MCF 10A (cell line): ENCODE measurements at regions not wholly inside any gene's neighbourhood (a gene's known extent, or its start where the extent isn't known, plus 50 kb on each side); places are given as distances from the start of the nearest gene placed in this dataset.

ENCODE experiments used
- BruUV-seq: library from RNA; stranded (reverse); fragments of 400-500 nt; replicated peaks from 2 replicates; lab custom pipeline; 2021; lab: Mats Ljungman, UMichigan
- CTCF ChIA-PET: fragments of 300-600 bp; sonication (Branson Sonifier 250); formaldehyde crosslinking; extraction: SDS; loops from one replicate; lab custom pipeline; 2021; ENCODE audit warnings: antibody characterized with exemption, inconsistent platforms; lab: Yijun Ruan, JAX
- POLR2A ChIA-PET: fragments of 300-600, 350-650 bp; sonication (Branson Sonifier 250); formaldehyde crosslinking; extraction: SDS; loops from one replicate; lab custom pipeline; 2020; ENCODE audit warnings: antibody characterized with exemption, inconsistent platforms; lab: Yijun Ruan, JAX
- DNase-seq: peaks from one replicate; pipeline ENCODE4 v3.0.0-alpha.2; 2018; ENCODE audit not compliant: unreplicated experiment
- H3K27ac Mint-ChIP-seq: one replicate; pipeline ENCODE4 v1.8.0; 2022; ENCODE audit warnings: mild to moderate bottlenecking, low read depth, mixed read lengths; ENCODE audit not compliant: unreplicated experiment
- H3K27me3 Mint-ChIP-seq: one replicate; pipeline ENCODE4 v1.8.0; 2022; ENCODE audit warnings: mixed read lengths; ENCODE audit not compliant: insufficient read depth, unreplicated experiment
- H3K36me3 Mint-ChIP-seq: one replicate; pipeline ENCODE4 v1.8.0; 2022; ENCODE audit warnings: mild to moderate bottlenecking, moderate library complexity, mixed read lengths; ENCODE audit not compliant: insufficient read depth, unreplicated experiment
- H3K4me1 Mint-ChIP-seq: one replicate; pipeline ENCODE4 v1.8.0; 2022; ENCODE audit warnings: mixed read lengths; ENCODE audit not compliant: insufficient read depth, unreplicated experiment
- H3K4me3 Mint-ChIP-seq: one replicate; pipeline ENCODE4 v1.8.0; 2022; ENCODE audit warnings: mild to moderate bottlenecking, moderate library complexity, mixed read lengths; ENCODE audit not compliant: unreplicated experiment
- H3K9me3 Mint-ChIP-seq: one replicate; pipeline ENCODE4 v1.8.0; 2022; ENCODE audit warnings: mixed read lengths; ENCODE audit not compliant: unreplicated experiment
- intact Hi-C: fragments of 100-400 bp; cut with micrococcal nuclease; formaldehyde crosslinking; loops from 2 replicates; pipeline ENCODE4 v1.14.1; 2022
- TF ChIP-seq, protein P1 (sequence below): fragments of 200-600 bp; IDR thresholded peaks from one replicate; pipeline ENCODE4 v1.8.0; 2022; ENCODE audit warnings: antibody characterized with exemption, mild to moderate bottlenecking; ENCODE audit not compliant: unreplicated experiment

DNA sequence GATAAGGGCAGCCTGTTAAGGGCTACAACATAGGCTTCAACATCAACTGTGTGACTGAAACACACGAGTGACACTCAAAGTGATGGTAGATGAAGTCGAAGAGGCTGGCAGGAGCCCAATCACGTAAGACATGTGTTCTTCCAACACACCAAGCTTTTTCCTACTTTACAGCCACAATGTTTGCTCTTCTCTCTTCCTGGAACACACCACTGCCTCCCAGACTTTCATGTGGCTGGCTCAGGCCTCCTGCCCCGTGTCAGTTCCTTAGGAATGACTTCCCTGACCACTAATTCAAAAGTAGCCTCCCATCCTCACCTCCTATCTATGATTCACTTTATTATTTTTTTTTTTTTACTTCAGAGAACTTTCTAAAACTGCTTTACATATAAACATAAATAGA, 209.2 kb downstream of the GPAM start:
- CTCF ChIA-PET, result interaction anchor here (0.6 to 1.0 kb wide), 2 partner anchors 11 to 142 kb away, joined by 3 read pairs; no protein-coding TSS in a partner anchor
- POLR2A ChIA-PET, result interaction anchor here (1.0 kb wide), 1 partner anchor 11 kb away, joined by 3 read pairs; no protein-coding TSS in a partner anchor
- intact Hi-C loops, result no loop called here
- BruUV-seq, result no TSS peak
- Mint-ChIP-seq H3K4me1 (peaks cover 22% of the 10 kb centered on the region), H3K27me3 (peaks cover 25% of the 10 kb centered on the region), H3K9me3 (no peaks in the 10 kb centered on the region), H3K27ac (no peak overlapping the region), H3K4me3 (no peak overlapping the region), H3K36me3 (no peaks in the 10 kb centered on the region)
- TF ChIP-seq, protein P1, sequence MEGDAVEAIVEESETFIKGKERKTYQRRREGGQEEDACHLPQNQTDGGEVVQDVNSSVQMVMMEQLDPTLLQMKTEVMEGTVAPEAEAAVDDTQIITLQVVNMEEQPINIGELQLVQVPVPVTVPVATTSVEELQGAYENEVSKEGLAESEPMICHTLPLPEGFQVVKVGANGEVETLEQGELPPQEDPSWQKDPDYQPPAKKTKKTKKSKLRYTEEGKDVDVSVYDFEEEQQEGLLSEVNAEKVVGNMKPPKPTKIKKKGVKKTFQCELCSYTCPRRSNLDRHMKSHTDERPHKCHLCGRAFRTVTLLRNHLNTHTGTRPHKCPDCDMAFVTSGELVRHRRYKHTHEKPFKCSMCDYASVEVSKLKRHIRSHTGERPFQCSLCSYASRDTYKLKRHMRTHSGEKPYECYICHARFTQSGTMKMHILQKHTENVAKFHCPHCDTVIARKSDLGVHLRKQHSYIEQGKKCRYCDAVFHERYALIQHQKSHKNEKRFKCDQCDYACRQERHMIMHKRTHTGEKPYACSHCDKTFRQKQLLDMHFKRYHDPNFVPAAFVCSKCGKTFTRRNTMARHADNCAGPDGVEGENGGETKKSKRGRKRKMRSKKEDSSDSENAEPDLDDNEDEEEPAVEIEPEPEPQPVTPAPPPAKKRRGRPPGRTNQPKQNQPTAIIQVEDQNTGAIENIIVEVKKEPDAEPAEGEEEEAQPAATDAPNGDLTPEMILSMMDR, result no peak
- no peak for DNase-seq

DNA sequence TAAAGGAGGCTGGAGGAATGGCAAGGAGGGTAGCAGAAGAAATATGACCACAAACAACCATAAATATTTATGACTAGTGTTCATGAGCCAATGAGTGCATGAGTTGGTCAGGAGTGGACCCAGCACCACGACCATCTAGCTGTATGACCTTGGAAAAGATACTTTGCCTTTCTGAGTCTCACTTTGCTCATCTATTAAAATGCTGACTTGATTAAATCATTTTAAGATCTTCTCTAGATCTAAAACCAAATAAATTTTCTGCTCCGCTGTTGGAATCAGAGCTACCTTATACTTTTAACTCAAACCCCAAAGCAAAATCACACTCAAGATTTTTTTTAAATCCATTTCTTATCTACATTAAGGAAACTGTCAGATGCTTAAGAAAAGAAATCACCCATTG, 207.0 kb downstream of the GPAM start:
- BruUV-seq, result no TSS peak
- Mint-ChIP-seq H3K36me3 (no peaks in the 10 kb centered on the region), H3K9me3 (no peaks in the 10 kb centered on the region), H3K27me3 (peaks cover 45% of the 10 kb centered on the region), H3K27ac (no peak overlapping the region), H3K4me1 (peaks cover 12% of the 10 kb centered on the region), H3K4me3 (no peak overlapping the region)
- CTCF ChIA-PET, result no interaction called here
- intact Hi-C loops, result no loop called here
- TF ChIP-seq, protein P1, result no peak
- DNase-seq, result no peak
- POLR2A ChIA-PET, result no interaction called here

DNA sequence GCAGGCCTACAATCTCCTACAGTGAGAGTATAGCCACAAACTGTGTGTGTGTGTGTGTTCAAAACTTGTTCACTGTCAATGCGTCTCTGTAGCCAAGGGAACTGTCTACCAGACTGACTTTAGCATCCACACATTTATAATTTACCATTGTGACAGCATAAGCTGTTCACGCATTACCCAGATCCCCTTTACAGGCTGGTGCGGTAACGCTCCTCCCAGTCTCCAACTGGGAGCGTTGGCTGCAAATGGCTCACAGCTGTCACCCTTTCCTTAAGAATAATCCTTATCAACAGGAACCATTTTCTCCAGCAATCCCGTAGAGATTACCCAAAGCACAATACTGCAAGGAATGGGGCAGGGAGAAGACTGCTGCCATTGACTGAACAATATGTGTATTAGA, 199.5 kb downstream of the GPAM start:
- Mint-ChIP-seq H3K27me3 (peaks cover 32% of the 10 kb centered on the region), H3K9me3 (no peaks in the 10 kb centered on the region), H3K36me3 (peaks cover 6% of the 10 kb centered on the region), H3K4me1 (peaks cover 6% of the 10 kb centered on the region), H3K27ac (no peak overlapping the region), H3K4me3 (no peak overlapping the region)
- ChIA-PET POLR2A (no interaction called here), CTCF (no interaction called here)
- TF ChIP-seq, protein P1, result no peak
- DNase-seq, result no peak
- intact Hi-C loops, result no loop called here
- BruUV-seq, result no TSS peak

DNA sequence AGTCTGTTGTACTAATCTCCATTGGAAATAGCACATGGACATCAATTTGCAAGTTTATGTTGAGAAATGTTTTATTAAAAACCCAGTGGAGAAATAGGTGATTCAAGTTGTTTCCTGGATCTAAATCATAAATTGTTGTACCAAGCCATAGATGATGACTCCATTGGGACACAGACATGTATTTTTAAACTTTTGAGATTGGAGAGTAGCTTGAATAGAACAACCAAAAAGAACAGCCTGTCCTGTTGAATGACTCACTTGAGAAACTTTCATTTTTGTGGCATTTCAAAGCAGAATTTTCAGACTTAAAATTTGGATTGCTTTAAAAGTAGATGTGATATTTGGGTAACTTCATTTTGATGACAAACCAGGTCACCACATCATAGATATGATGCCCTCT, 197.5 kb downstream of the GPAM start:
- Mint-ChIP-seq H3K27ac (no peak overlapping the region), H3K4me3 (no peak overlapping the region), H3K36me3 (peaks cover 12% of the 10 kb centered on the region), H3K9me3 (no peaks in the 10 kb centered on the region), H3K27me3 (peaks cover 20% of the 10 kb centered on the region), H3K4me1 (peaks cover 11% of the 10 kb centered on the region)
- intact Hi-C loops, result no loop called here
- no peak for DNase-seq
- TF ChIP-seq, protein P1, result no peak
- BruUV-seq, result no TSS peak
- ChIA-PET POLR2A (interaction anchor here (1.0 kb wide), 1 partner anchor 11 kb away, joined by 3 read pairs; no protein-coding TSS in a partner anchor), CTCF (interaction anchor here (0.8 kb wide), 1 partner anchor 11 kb away, joined by 3 read pairs; no protein-coding TSS in a partner anchor)
